ENCODE measurements at regions not wholly inside any gene's neighbourhood (a gene's known extent, or its start where the extent isn't known, plus 50 kb on each side); places are given as distances from the start of the nearest gene placed in this dataset.

DNA sequence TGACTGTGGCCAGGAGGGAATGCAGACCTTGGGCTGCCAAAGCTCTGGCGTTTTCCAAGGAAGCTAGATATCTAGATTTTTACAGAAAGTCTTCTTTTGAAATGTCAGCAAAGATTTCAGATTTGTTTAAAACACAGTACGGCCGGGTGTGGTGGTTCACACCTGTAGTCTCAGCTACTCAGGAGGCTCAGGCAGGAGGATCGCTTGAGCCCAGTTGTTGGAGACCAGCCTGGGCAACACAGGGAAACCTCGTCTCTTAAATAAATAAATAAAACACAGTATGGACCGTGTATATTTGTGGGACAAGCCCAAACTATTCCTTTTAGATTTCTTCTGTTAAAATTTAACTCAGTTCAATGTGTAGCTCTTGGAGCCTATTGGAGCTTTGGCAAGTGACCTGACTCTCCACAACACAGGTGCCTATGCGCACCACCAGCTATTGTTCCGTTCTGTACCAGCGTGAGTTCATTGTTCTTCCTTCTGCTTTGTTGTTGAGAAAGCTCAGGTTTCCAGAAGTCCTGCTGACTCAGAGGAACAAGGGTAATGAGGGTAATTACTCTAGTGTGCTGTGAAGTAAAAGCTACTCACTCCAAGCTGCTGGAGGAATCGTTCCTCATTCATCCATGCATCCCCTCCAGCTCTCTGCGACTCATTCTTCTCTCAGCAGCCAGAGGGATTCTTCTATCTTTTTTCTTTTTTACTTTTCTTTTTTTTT is 73.1 kb upstream of the SLC6A6 start:
- H3K27ac ChIP-seq: no peak overlapping the region
- DNase-seq (ENCODE audit: low spot score): peak; percentile 16
- POLR2A ChIA-PET (ENCODE audit: low non-redundant PET): no interaction called here
- no peak for TF ChIP-seq CTCF (conservative IDR thresholded peaks at IDR 0.05; ENCODE audit: low read depth)
- CTCF ChIA-PET: interaction anchor here (0.6 to 0.7 kb wide), 2 partner anchors 55 to 661 kb away, joined by 4 to 5 read pairs; no protein-coding TSS in a partner anchor

DNA sequence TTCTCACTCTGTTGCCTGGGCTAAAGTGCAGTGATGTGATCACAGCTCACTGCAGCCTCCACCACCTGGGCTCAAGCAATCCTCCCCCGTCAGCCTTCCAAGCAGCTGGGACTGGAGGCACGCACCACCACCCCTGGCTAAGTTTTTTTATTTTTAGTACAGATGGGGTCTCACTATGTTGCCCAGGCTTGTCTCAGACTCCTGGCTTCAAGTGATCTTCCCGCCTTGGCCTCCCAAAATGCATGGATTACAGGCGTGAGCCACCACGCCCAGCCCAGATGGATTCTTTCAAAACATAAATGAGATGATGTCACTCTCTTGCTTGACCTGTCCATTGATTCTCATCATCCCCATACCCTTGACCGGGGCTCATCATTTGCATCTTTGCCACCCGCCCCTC is 72.6 kb upstream of the SLC6A6 start:
- POLR2A ChIA-PET (ENCODE audit: low non-redundant PET): no interaction called here

GRCh38 chr3:14330508-14330907 is 71.9 kb upstream of the SLC6A6 start:
- CTCF ChIA-PET: no interaction called here
- no peak overlapping the region for H3K27ac ChIP-seq
- TF ChIP-seq CTCF (conservative IDR thresholded peaks at IDR 0.05; ENCODE audit: low read depth): no peak
- POLR2A ChIA-PET (ENCODE audit: low non-redundant PET): no interaction called here
- no peak for DNase-seq (ENCODE audit: low spot score)

More for the DNA sequence above, 72.6 kb upstream of the SLC6A6 start:
- CTCF ChIA-PET: interaction anchor here (0.6 to 0.7 kb wide), 2 partner anchors 54 to 660 kb away, joined by 4 to 5 read pairs; no protein-coding TSS in a partner anchor
- TF ChIP-seq CTCF (conservative IDR thresholded peaks at IDR 0.05; ENCODE audit: low read depth): no peak
- H3K27ac ChIP-seq: no peak overlapping the region
- no peak for DNase-seq (ENCODE audit: low spot score)

DNA sequence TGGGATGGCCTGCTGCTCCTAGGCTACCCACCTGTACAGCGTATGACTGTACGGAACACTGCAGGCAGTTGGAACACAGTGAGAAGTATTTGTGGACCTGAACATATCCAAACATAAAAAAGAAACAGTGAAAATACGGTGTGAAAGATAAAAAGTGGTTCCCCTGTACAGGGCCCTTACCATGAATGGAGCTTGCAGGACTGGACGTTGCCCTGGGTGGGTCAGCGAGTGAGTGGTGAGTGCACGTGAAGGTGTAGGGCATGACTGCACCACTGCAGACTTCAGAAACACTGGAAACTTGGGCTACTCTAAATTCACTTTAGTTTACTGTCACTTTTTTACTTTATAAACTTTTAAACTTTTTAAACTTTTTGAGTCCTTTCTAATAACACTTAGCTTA is 71.2 kb upstream of the SLC6A6 start:
- DNase-seq (ENCODE audit: low spot score): no peak
- POLR2A ChIA-PET (ENCODE audit: low non-redundant PET): no interaction called here
- CTCF ChIA-PET: no interaction called here
- H3K27ac ChIP-seq: no peak overlapping the region
- TF ChIP-seq CTCF (conservative IDR thresholded peaks at IDR 0.05; ENCODE audit: low read depth): no peak

- TF ChIP-seq CTCF (conservative IDR thresholded peaks at IDR 0.05; ENCODE audit: low read depth): no peak
- POLR2A ChIA-PET (ENCODE audit: low non-redundant PET): no interaction called here
- CTCF ChIA-PET: no interaction called here
- H3K27ac ChIP-seq: no peak overlapping the region
- no peak for DNase-seq (ENCODE audit: low spot score)
Measured at GRCh38 chr3:14332392-14332791, 70.0 kb upstream of the SLC6A6 start.

GRCh38 chr3:14333215-14333614 is 69.2 kb upstream of the SLC6A6 start:
- H3K27ac ChIP-seq: no peak overlapping the region
- no peak for DNase-seq (ENCODE audit: low spot score)
- ChIA-PET CTCF (interaction anchor here (0.5 kb wide), 1 partner anchor 72 kb away, joined by 3 read pairs; no protein-coding TSS in a partner anchor), POLR2A (ENCODE audit: low non-redundant PET) (no interaction called here)
- TF ChIP-seq CTCF (conservative IDR thresholded peaks at IDR 0.05; ENCODE audit: low read depth): no peak

All from RWPE1 (cell line).